Heart left ventricle (tissue), 16 donors: ENCODE measurements at regions not wholly inside any gene's neighbourhood (a gene's known extent, or its start where the extent isn't known, plus 50 kb on each side); places are given as distances from the start of the nearest gene placed in this dataset.

Experiments used
- ATAC-seq, 4 donors: fragments of 200-7000 bp; cut with Tn5 transposase; one replicate each; pipeline ENCODE4 v1.9.1; 2020 to 2022; ENCODE audit warnings: moderate library complexity in 4 of 4, mild to moderate bottlenecking in 3 of 4, moderate number of reproducible peaks in 1 of 4
- DNase-seq, 5 donors: peaks; one replicate each; pipeline ENCODE4 v3.0.0-alpha.2; 2020
- H3K27ac ChIP-seq, 12 donors: fragments of 200-600 bp; sonication (generic) in 4 of 12; one replicate each; pipeline versions ENCODE4 v1.5.0 to v1.8.0; 2016 to 2022; ENCODE audit warnings: mild to moderate bottlenecking in 2 of 12
- H3K27me3 ChIP-seq, 9 donors: fragments of 200-600 bp; sonication (generic) in 2 of 9; one replicate each; pipeline versions ENCODE4 v1.5.1 to v1.8.0; 2016 to 2022; ENCODE audit warnings: mild to moderate bottlenecking in 3 of 9
- H3K36me3 ChIP-seq, 9 donors: fragments of 200-600 bp; sonication (generic) in 2 of 9; one replicate each; pipeline versions ENCODE4 v1.5.0 to v1.8.0; 2018 to 2022; ENCODE audit warnings: mild to moderate bottlenecking in 2 of 9
- H3K4me1 ChIP-seq, 12 donors: fragments of 200-600 bp; sonication (generic) in 4 of 12; one replicate each; pipeline versions ENCODE4 v1.5.0 to v1.8.0; 2016 to 2022; ENCODE audit warnings: mild to moderate bottlenecking in 3 of 12
- H3K4me3 ChIP-seq, 12 donors: fragments of 200-600 bp; sonication (generic) in 4 of 12; one replicate each; pipeline versions ENCODE4 v1.5.0 to v1.8.0; 2017 to 2022; ENCODE audit warnings: mild to moderate bottlenecking in 9 of 12, moderate library complexity in 4 of 12
- H3K9me3 ChIP-seq, 12 donors: fragments of 200-600 bp; sonication (generic) in 4 of 12; one replicate each; pipeline versions ENCODE4 v1.5.0 to v1.8.0; 2016 to 2022; ENCODE audit warnings: mild to moderate bottlenecking in 1 of 12
- CTCF ChIP-seq, 12 donors: fragments of 200-600 bp; sonication (generic) in 4 of 12; IDR thresholded peaks; one replicate each; pipeline versions ENCODE4 v1.5.0 to v1.8.0; 2018 to 2022; ENCODE audit warnings: antibody characterized with exemption in 12 of 12, mild to moderate bottlenecking in 5 of 12
- POLR2A ChIP-seq, 2 donors: fragments of 450-650 bp; IDR thresholded peaks; one replicate each; pipeline ENCODE4 v1.6.1; 2017; ENCODE audit warnings: antibody characterized with exemption in 2 of 2, mild to moderate bottlenecking in 2 of 2, moderate library complexity in 2 of 2
- WGBS, 4 donors: extraction: QIAGEN DNeasy Blood & Tissue Kit in 2 of 4; methylation state at CpG; one replicate each; pipeline versions ENCODE4 v1.1.5 to v1.1.7; 2013 to 2018; 5-methylcytosine and 5-hydroxymethylcytosine counted together
- intact Hi-C, 10 donors: fragments of 100-400 bp; cut with DNase I; formaldehyde crosslinking; loops; one replicate each; pipeline versions ENCODE4 v1.11.1 to v1.14.2; 2022
- donor health status: ischemic (EF 13 %, LVEDD 7.1; RV severe dilation, severe dysfunction).
- donor health status: healthy with polysubstance abuse.
- donor health status: DM: no; HTN: yes; CAD: no.
- donor health status: DM: no; HTN: no; CAD: no.
- donor health status: ischemic (EF 25% LVEDD 6.9; RV normal size, moderate dysfunction).
- donor health status: ischemic (EF 25% LVEDD 5.7; RV mildly dilated, moderate dysfunction).
- donor health status: healthy.
- donor health status: DM: yes; HTN: yes; CAD: no.
- donor health status: ischemic (EF 35%, LVEDD 5.7; RV mildly dilated, moderate dysfunction).
- donor health status: nonischemic (EF 11% LVEDD 7.7; RV severe dilation, severe dysfunction).
- donor health status: DM: yes; HTN: yes; CAD: no.
- donor health status: PGD.
- donor health status: ischemic (EF 29% LVEDD 5.4; RV normal size, mild dysfunction).
- donor health status: nonischemic (EF 23%, LVEDD 6.1; RV moderate dilation, normal function).

GRCh38 chr1:204002614-204003013, 70.3 kb upstream of the SOX13 start:
- no peak for TF ChIP-seq CTCF (IDR thresholded peaks at IDR 0.05)
- TF ChIP-seq POLR2A (IDR thresholded peaks at IDR 0.05): no peak
- no peak for DNase-seq
- peaks cover 0 to 18% (median 2%) of the 10 kb centered on the region in 12 donors for H3K9me3 ChIP-seq
- H3K27me3 ChIP-seq: no peaks in the 10 kb centered on the region
- H3K4me1 ChIP-seq: peaks cover 0 to 1% (median 0%) of the 10 kb centered on the region in 12 donors
- ATAC-seq: no peak
- H3K36me3 ChIP-seq: no peaks in the 10 kb centered on the region
- H3K27ac ChIP-seq: no peak overlapping the region
- 60 to 69% (median 61%) methylated on average over 3 of the region's 3 CpGs for WGBS, 4 donors
- intact Hi-C loops: no loop called here
- no peak overlapping the region for H3K4me3 ChIP-seq

- WGBS, 4 donors: 14 to 42% (median 40%) methylated on average over 1 of the region's 1 CpG
- H3K27me3 ChIP-seq: no peaks in the 10 kb centered on the region
- no peaks in the 10 kb centered on the region for H3K36me3 ChIP-seq
- ATAC-seq: no peak
- no peak overlapping the region for H3K27ac ChIP-seq
- no peaks in the 10 kb centered on the region for H3K4me1 ChIP-seq
- H3K9me3 ChIP-seq: peaks cover 0 to 18% (median 2%) of the 10 kb centered on the region in 12 donors
- TF ChIP-seq POLR2A (IDR thresholded peaks at IDR 0.05) (no peak), CTCF (IDR thresholded peaks at IDR 0.05) (no peak)
- DNase-seq: no peak
- intact Hi-C loops: no loop called here
- H3K4me3 ChIP-seq: no peak overlapping the region
These were observed 69.4 kb upstream of the SOX13 start for GRCh38 chr1:204003536-204003935.

GRCh38 chr1:204011426-204011825, 61.5 kb upstream of the SOX13 start:
- Histone ChIP-seq H3K27me3 (no peaks in the 10 kb centered on the region), H3K27ac (no peak overlapping the region), H3K36me3 (no peaks in the 10 kb centered on the region), H3K9me3 (no peaks in the 10 kb centered on the region), H3K4me1 (no peaks in the 10 kb centered on the region), H3K4me3 (no peak overlapping the region)
- TF ChIP-seq CTCF (IDR thresholded peaks at IDR 0.05) (no peak), POLR2A (IDR thresholded peaks at IDR 0.05) (no peak)
- 90 to 93% (median 93%) methylated on average over 5 of the region's 5 CpGs for WGBS, 4 donors
- intact Hi-C loops: no loop called here
- ATAC-seq: no peak
- no peak for DNase-seq

- Histone ChIP-seq H3K4me3 (no peak overlapping the region), H3K4me1 (no peaks in the 10 kb centered on the region), H3K9me3 (no peaks in the 10 kb centered on the region), H3K27me3 (no peaks in the 10 kb centered on the region), H3K27ac (no peak overlapping the region), H3K36me3 (no peaks in the 10 kb centered on the region)
- WGBS, 4 donors: 64 to 72% (median 66%) methylated on average over 8 of the region's 8 CpGs
- intact Hi-C loops: no loop called here
- DNase-seq (no peak), ATAC-seq (no peak)
- no peak for TF ChIP-seq POLR2A (IDR thresholded peaks at IDR 0.05)
- no peak for TF ChIP-seq CTCF (IDR thresholded peaks at IDR 0.05)
These were observed 59.9 kb upstream of the SOX13 start for GRCh38 chr1:204013052-204013451.
